ENCODE measurements at regions not wholly inside any gene's neighbourhood (a gene's known extent, or its start where the extent isn't known, plus 50 kb on each side); places are given as distances from the start of the nearest gene placed in this dataset.

- TF ChIP-seq CTCF (IDR thresholded peaks at IDR 0.05) = no peak
- no peak for TF ChIP-seq POLR2A (IDR thresholded peaks at IDR 0.05)
- TF ChIP-seq EP300 (IDR thresholded peaks at IDR 0.05) = no peak
- TF ChIP-seq POLR2AphosphoS5 (IDR thresholded peaks at IDR 0.05) = no peak
These were observed 339.8 kb downstream of the ZEB2 start for GRCh38 chr2:144180131-144180530.

Data from upper lobe of left lung (tissue), 4 donors.